A549 (cell line): ENCODE measurements at regions not wholly inside any gene's neighbourhood (a gene's known extent, or its start where the extent isn't known, plus 50 kb on each side); places are given as distances from the start of the nearest gene placed in this dataset.

ENCODE experiments used
- CTCF ChIP-seq: fragments of >200 bp; sonication (Bioruptor Twin); formaldehyde crosslinking; IDR thresholded peaks from 3 replicates; pipeline ENCODE4 v1.5.1; 2016
- HOXB13 ChIP-seq: fragments of 250-450 bp; sonication (Bioruptor Pico); IDR thresholded peaks from 2 replicates; pipeline ENCODE4 v1.5.0; 2020; ENCODE audit warnings: low read depth, mild to moderate bottlenecking, moderate library complexity
- MAZ ChIP-seq: fragments of 150-350 bp; IDR thresholded peaks from 2 replicates; pipeline ENCODE4 v1.6.1; 2014; ENCODE audit warnings: antibody characterized with exemption, low read depth, low read length, borderline replicate concordance
- MYC ChIP-seq: IDR thresholded peaks from 2 replicates; pipeline ENCODE4 v1.6.1; 2012; ENCODE audit warnings: mild to moderate bottlenecking, inconsistent platforms, low read length, improper control_type of control experiment, borderline replicate concordance
- POLR2A ChIP-seq: IDR thresholded peaks from 2 replicates; pipeline ENCODE4 v1.6.1; 2012; ENCODE audit warnings: mild to moderate bottlenecking, low read length
- POLR2AphosphoS2 ChIP-seq: conservative IDR thresholded peaks from 2 replicates; pipeline ENCODE4 v1.6.1; 2012; ENCODE audit warnings: low read length, improper control_type of control experiment, inconsistent platforms
- REST ChIP-seq: fragments of 200-600 bp; sonication (generic); IDR thresholded peaks from 2 replicates; pipeline ENCODE4 v1.6.1; 2016; ENCODE audit warnings: antibody characterized with exemption, mild to moderate bottlenecking, moderate library complexity

GRCh38 chr2:145076085-145076484 lies 556.2 kb upstream of the ZEB2 start:
- TF ChIP-seq REST (no peak), POLR2A (no peak), CTCF (no peak), HOXB13 (CRISPR knock-in tag) (no peak), MAZ (no peak), POLR2AphosphoS2 (no peak), MYC (no peak)
